ENCODE measurements at regions not wholly inside any gene's neighbourhood (a gene's known extent, or its start where the extent isn't known, plus 50 kb on each side); places are given as distances from the start of the nearest gene placed in this dataset.

- TF ChIP-seq CTCF (IDR thresholded peaks at IDR 0.05) (no peak), POLR2A (IDR thresholded peaks at IDR 0.05) (no peak), POLR2AphosphoS5 (IDR thresholded peaks at IDR 0.05) (no peak)
Observed at GRCh38 chr6:78482801-78483552, 384.4 kb upstream of the IRAK1BP1 start.

Data from breast epithelium (tissue), 3 donors.